ENCODE measurements at regions not wholly inside any gene's neighbourhood (a gene's known extent, or its start where the extent isn't known, plus 50 kb on each side); places are given as distances from the start of the nearest gene placed in this dataset.

DNA sequence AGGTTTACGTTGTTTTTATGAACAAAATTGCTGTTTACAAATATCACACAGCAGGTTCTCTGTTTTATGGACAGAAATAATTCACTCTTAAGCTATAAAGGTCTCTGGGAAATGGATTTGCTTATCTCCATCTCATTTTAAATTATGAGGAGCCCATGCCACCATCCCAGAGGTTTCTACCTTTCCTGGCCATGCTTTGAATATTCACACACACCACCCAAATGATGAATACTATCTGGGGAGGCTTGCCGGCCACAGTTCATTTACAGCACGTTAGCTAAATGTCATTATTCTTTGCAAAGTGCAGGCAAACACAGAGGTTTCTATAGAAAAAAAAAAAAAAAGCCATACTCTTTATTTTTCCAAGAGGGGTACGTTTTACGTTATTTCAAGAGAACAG is 1446.7 kb downstream of the FAM181B start:
- no peak overlapping the region for H2BK12ac ChIP-seq (ENCODE audit: low read depth, low read length)
- H2BK5ac ChIP-seq (ENCODE audit: low read depth, low read length), result no peak overlapping the region
- H3K9me3 ChIP-seq (ENCODE audit: insufficient read depth in 2 of 2, low read depth in 1 of 2, low read length in 1 of 2), result peaks cover 0 to 5% of the 10 kb centered on the region in 2 experiments; a peak in 1 of 4 replicates
- H3K23ac ChIP-seq (ENCODE audit: insufficient read length), result no peak overlapping the region
- no peak overlapping the region for H4K8ac ChIP-seq (ENCODE audit: extremely low read depth, insufficient read depth, low read length)
- H2AFZ ChIP-seq (ENCODE audit: low read length), result no peak overlapping the region
- H3K4ac ChIP-seq (replicated peaks; ENCODE audit: insufficient read length, low read depth, low read length), result no peak overlapping the region
- FAIRE-seq (no peak), DNase-seq (ENCODE audit: low read depth in 1 of 2, low spot score in 2 of 2) (no peak)
- no peaks in the 10 kb centered on the region for H3K27me3 ChIP-seq (replicated peaks in 1 of 4; ENCODE audit: control insufficient read depth in 3 of 4, extremely low read depth in 1 of 4, insufficient read depth in 3 of 4, low read length in 3 of 4)
- H3K36me3 ChIP-seq (ENCODE audit: control insufficient read depth in 2 of 4, insufficient read depth in 4 of 4, low read length in 3 of 4), result no peaks in the 10 kb centered on the region
- no peak overlapping the region for H2AK5ac ChIP-seq (ENCODE audit: low read depth, low read length)
- TF ChIP-seq SP1 (IDR thresholded peaks at IDR 0.05; ENCODE audit: low read depth, low read length), result no peak
- no peak for TF ChIP-seq RNF2 (IDR thresholded peaks at IDR 0.05; ENCODE audit: borderline replicate concordance, low read depth, low read length, missing control alignments, poor library complexity, severe bottlenecking)
- TF ChIP-seq, protein P1, sequence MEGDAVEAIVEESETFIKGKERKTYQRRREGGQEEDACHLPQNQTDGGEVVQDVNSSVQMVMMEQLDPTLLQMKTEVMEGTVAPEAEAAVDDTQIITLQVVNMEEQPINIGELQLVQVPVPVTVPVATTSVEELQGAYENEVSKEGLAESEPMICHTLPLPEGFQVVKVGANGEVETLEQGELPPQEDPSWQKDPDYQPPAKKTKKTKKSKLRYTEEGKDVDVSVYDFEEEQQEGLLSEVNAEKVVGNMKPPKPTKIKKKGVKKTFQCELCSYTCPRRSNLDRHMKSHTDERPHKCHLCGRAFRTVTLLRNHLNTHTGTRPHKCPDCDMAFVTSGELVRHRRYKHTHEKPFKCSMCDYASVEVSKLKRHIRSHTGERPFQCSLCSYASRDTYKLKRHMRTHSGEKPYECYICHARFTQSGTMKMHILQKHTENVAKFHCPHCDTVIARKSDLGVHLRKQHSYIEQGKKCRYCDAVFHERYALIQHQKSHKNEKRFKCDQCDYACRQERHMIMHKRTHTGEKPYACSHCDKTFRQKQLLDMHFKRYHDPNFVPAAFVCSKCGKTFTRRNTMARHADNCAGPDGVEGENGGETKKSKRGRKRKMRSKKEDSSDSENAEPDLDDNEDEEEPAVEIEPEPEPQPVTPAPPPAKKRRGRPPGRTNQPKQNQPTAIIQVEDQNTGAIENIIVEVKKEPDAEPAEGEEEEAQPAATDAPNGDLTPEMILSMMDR (IDR thresholded peaks at IDR 0.05; ENCODE audit: control extremely low read depth in 1 of 3, insufficient read depth in 1 of 3, low read depth in 1 of 3, low read length in 3 of 3), result no peak
- no peak for TF ChIP-seq SRF (IDR thresholded peaks at IDR 0.05; ENCODE audit: low read depth, low read length)
- no peak for TF ChIP-seq KDM5A (IDR thresholded peaks at IDR 0.05; ENCODE audit: low read length)
- no peak for TF ChIP-seq SIX5 (IDR thresholded peaks at IDR 0.05; ENCODE audit: low read depth, low read length)
- no peak for TF ChIP-seq TEAD4 (IDR thresholded peaks at IDR 0.05; ENCODE audit: low read depth, low read length)
- no peak overlapping the region for H2BK20ac ChIP-seq (ENCODE audit: low read length)
- H4K5ac ChIP-seq (ENCODE audit: insufficient read length, low read depth, low read length), result no peak overlapping the region
- H2BK120ac ChIP-seq (replicated peaks; ENCODE audit: low read depth, low read length), result no peak overlapping the region
- 70% methylated on average over 5 of the region's 5 CpGs; no CpG with 5 or more reads in 1 of the 2 experiments for WGBS, 2 experiments (ENCODE audit: extremely low coverage in 1 of 2, insufficient coverage in 1 of 2, insufficient read length in 1 of 2, insufficient replicate concordance in 2 of 2, low coverage in 1 of 2, low lambda C conversion rate in 2 of 2, missing lambda C conversion rate in 1 of 2)
- no peak overlapping the region for H3K4me2 ChIP-seq (ENCODE audit: insufficient read depth in 1 of 2, low read depth in 2 of 2, low read length in 2 of 2)
- no peak overlapping the region for H3K14ac ChIP-seq (ENCODE audit: insufficient read length)
- no peaks in the 10 kb centered on the region for H3K79me2 ChIP-seq (ENCODE audit: control insufficient read depth in 1 of 2, insufficient read depth in 2 of 2, low read length in 2 of 2)
- H3K18ac ChIP-seq (ENCODE audit: extremely low read depth, low read length), result no peak overlapping the region
- no peak overlapping the region for H3K9ac ChIP-seq (replicated peaks in 1 of 4; ENCODE audit: extremely low read depth in 1 of 4, low read depth in 3 of 4, low read length in 3 of 4)
- no peak overlapping the region for H2BK15ac ChIP-seq (ENCODE audit: low read length)
- H3K27ac ChIP-seq (ENCODE audit: low read depth, low read length), result no peak overlapping the region
- no peak overlapping the region for H3K4me3 ChIP-seq (ENCODE audit: extremely low read depth in 1 of 4, insufficient read depth in 2 of 4, low read depth in 3 of 4, low read length in 4 of 4)
- H4K20me1 ChIP-seq (replicated peaks in 1 of 2; ENCODE audit: control insufficient read depth in 1 of 2, insufficient read depth in 2 of 2, low read length in 2 of 2), result no peaks in the 10 kb centered on the region
- ChIA-PET POLR2A (ENCODE audit: partially characterized antibody) (no interaction called here), CTCF (ENCODE audit: partially characterized antibody) (interaction anchor here (0.6 kb wide), 1 partner anchor 356 kb away, joined by 3 read pairs; no protein-coding TSS in a partner anchor)
- H3K79me1 ChIP-seq (ENCODE audit: low read depth, low read length), result no peaks in the 10 kb centered on the region
- peaks cover 0 to 3% (median 1%) of the 10 kb centered on the region in 4 experiments; a peak in 1 of 7 replicates for H3K4me1 ChIP-seq (replicated peaks in 1 of 4; ENCODE audit: control insufficient read depth in 3 of 4, insufficient read depth in 4 of 4, low read length in 3 of 4)
- no peaks in the 10 kb centered on the region for H3K23me2 ChIP-seq (ENCODE audit: low read depth, low read length)
- no peak overlapping the region for H3K56ac ChIP-seq (replicated peaks; ENCODE audit: insufficient read length, low read depth, low read length)
- H4K91ac ChIP-seq (replicated peaks; ENCODE audit: insufficient read length, low read length), result no peak overlapping the region

Data from H1 (cell line).